ENCODE measurements at regions not wholly inside any gene's neighbourhood (a gene's known extent, or its start where the extent isn't known, plus 50 kb on each side); places are given as distances from the start of the nearest gene placed in this dataset.
"Not testable (repeated sequence)": the region's sequence is repeated elsewhere in the genome, so short reads cannot be mapped to it uniquely, and the experiment has no call there.

DNA sequence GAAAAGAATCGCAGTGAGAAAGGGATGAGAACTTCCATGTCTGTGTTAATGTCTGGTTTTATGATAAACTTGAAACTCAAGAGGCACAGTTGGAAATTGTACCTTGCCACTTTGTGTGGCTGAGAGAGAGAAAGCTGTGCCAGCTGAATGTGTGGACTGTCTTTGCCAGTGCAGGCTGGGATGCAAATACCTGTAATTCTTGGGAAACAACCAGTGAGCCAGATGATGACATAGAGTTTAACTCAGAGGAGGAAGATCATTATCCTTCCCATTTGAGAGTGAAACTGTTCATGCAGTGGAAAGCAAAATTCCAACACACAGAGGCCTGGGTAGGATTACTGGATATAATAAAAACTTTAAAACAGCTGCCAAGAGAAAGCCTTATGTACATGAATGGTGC is 141.5 kb upstream of the NPAP1 start:
- not testable (repeated sequence) for DNase-seq

DNA sequence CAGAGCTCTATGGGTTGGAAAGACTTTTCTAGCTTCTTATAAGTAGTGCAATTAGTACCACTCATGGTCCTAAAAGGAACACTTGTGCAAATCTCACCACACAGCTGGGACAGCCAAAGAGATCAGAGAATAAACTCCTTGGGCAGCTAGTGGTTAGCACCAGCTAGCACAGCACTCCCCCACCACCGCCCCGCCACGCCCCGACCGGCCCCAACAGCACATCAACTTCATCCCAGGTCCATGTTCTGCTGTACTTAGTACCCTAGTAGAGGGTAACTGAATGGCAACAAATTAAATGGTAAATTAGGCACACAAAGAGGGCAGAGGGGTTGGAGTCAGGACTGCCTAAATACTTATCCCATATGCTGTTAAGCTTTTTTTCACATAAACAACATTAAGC is 118.3 kb upstream of the NPAP1 start:
- not testable (repeated sequence) for DNase-seq

DNA sequence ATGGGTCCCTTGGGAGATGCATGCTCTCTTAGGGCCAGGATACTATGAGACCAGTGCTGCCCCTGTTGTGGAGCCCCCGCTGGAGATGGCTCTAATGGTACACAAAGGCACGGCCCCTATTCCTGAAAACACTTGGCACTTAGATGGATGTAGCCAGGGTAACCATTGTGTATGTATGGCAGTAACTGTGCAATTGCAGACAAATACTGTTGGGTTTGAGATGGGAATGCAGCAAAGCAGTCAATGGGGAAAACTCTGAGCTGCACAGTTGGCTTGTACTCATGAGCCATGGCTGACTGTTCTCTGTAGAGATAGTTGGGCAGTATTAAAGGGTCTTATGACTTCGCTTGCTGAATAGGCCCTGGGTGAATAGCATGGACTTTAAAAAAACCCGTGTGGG is 67.9 kb upstream of the NPAP1 start:
- DNase-seq, result no peak

DNA sequence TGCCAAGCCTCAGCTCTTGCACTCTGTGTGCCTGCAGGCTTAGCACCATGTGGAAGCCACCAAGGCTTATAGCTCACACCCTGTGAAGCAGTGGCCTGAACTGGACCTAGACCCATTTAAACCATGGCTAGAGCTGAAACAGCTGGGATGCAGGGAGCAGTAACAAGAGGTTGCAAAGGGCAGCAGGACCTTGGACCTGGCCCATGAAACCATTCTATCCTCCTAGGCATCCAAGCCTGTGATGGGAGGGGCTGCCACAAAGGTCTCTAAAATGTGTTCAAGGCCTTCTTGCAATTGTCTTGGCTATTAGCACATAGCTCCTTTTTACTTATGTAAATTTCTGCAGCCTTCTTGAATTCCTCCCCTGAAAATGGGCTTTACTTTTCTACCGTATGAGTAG is 57.9 kb upstream of the NPAP1 start:
- no peak for DNase-seq

DNA sequence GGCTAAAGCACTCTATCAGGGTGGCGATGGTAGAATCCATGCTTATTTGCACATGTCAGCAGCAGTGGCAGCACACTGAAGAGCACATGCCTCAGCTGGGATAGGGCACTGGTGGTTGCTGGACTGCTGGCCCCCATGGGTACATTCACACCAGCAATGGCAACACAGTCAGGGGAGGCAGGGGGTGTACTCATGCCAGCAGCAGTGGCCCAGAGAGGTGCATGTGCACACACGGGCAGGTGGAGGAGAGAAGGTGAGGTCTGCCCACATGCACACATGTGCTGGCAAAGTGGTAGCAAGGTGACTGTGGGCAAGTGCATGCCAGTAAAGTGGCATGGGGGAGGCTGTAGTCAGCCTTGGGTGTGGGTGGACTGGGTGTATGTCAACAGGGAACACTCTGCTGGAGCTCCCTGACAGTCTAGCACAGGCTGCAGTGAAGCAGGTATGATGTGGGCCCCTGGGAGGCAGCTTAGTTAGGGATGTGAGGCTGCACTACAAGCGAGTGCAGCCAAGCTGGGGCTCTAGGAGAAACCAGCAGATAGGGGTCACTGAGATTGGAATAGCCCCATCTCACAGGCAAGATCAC is 53.9 kb upstream of the NPAP1 start:
- DNase-seq, result no peak

Measured in activated CD4-positive, CD25-positive, alpha-beta regulatory T cell treated with anti-CD3 and anti-CD28 coated beads, Interleukin-2, amount 50 U/mL, for 72 hours (primary cell).